ENCODE measurements at regions not wholly inside any gene's neighbourhood (a gene's known extent, or its start where the extent isn't known, plus 50 kb on each side); places are given as distances from the start of the nearest gene placed in this dataset.

- TF ChIP-seq CTCF (conservative IDR thresholded peaks at IDR 0.05; ENCODE audit: low read depth, low read length) = no peak
- no peak for TF ChIP-seq EZH2phosphoT487 (IDR thresholded peaks at IDR 0.05; ENCODE audit: borderline replicate concordance, low read length)
These were observed 207.3 kb downstream of the HGF start for GRCh38 chr7:81562581-81562980.
